Gastroesophageal sphincter (tissue), 4 donors: ENCODE measurements at regions not wholly inside any gene's neighbourhood (a gene's known extent, or its start where the extent isn't known, plus 50 kb on each side); places are given as distances from the start of the nearest gene placed in this dataset.

Source experiments
- ATAC-seq: fragments of 150-250 bp; one replicate; pipeline ENCODE4 v1.9.1; 2016; ENCODE audit warnings: mild to moderate bottlenecking, moderate library complexity
- H3K27ac ChIP-seq, 4 donors: fragments of 200-600 bp; sonication (generic) in 3 of 4; 1 replicate in 3 of 4; 2 replicates in 1 of 4; pipeline ENCODE4 v1.5.1; 2016 to 2019
- H3K27me3 ChIP-seq: fragments of 200-600 bp; sonication (generic); one replicate; pipeline ENCODE4 v1.5.1; 2019
- H3K36me3 ChIP-seq, 2 donors: fragments of 200-600 bp; sonication (generic); one replicate each; pipeline ENCODE4 v1.5.1; 2019; ENCODE audit warnings: control low read depth in 1 of 2
- H3K4me1 ChIP-seq, 3 donors: fragments of 200-600 bp; sonication (generic); 1 replicate in 2 of 3; 2 replicates in 1 of 3; pipeline ENCODE4 v1.5.1; 2016 to 2019; ENCODE audit warnings: control low read depth in 2 of 3
- H3K4me3 ChIP-seq, 2 donors: fragments of 200-600 bp; sonication (generic); one replicate each; pipeline ENCODE4 v1.5.1; 2019; ENCODE audit warnings: mild to moderate bottlenecking in 1 of 2, moderate library complexity in 1 of 2
- H3K9me3 ChIP-seq, 3 donors: fragments of 200-600 bp; sonication (generic); one replicate each; pipeline ENCODE4 v1.5.1; 2017 to 2019; ENCODE audit warnings: control low read depth in 2 of 3
- CTCF ChIP-seq, 4 experiments: fragments of 200-600 bp in 2 of 4; fragments of 450-650 bp in 2 of 4; sonication (generic) in 1 of 4; IDR thresholded peaks; one replicate each; pipeline ENCODE4 v1.5.1; 2017 to 2019; ENCODE audit warnings: antibody characterized with exemption in 4 of 4, mild to moderate bottlenecking in 2 of 4, moderate library complexity in 2 of 4
- EP300 ChIP-seq: sonication (generic); formaldehyde crosslinking; IDR thresholded peaks from one replicate; pipeline ENCODE4 v1.6.1; 2017; ENCODE audit warnings: antibody characterized with exemption, mild to moderate bottlenecking
- POLR2A ChIP-seq, 2 donors: fragments of 450-650 bp; IDR thresholded peaks; one replicate each; pipeline ENCODE4 v1.6.1; 2017; ENCODE audit warnings: antibody characterized with exemption in 2 of 2, mild to moderate bottlenecking in 2 of 2, moderate library complexity in 1 of 2
- POLR2AphosphoS5 ChIP-seq: sonication (generic); formaldehyde crosslinking; IDR thresholded peaks from one replicate; pipeline ENCODE4 v1.6.1; 2017; ENCODE audit warnings: antibody characterized with exemption
- WGBS, 2 donors: methylation state at CpG; one replicate each; pipeline ENCODE4 v1.1.5; 2018; ENCODE audit warnings: low coverage in 1 of 2; 5-methylcytosine and 5-hydroxymethylcytosine counted together

GRCh38 chr7:72476608-72477305, 64.6 kb upstream of the CALN1 start:
- Histone ChIP-seq H3K4me1 (no peaks in the 10 kb centered on the region), H3K4me3 (no peak overlapping the region), H3K9me3 (peaks cover 0 to 21% (median 0%) of the 10 kb centered on the region in 3 donors), H3K36me3 (no peaks in the 10 kb centered on the region), H3K27me3 (no peaks in the 10 kb centered on the region), H3K27ac (no peak overlapping the region)
- ATAC-seq = no peak
- WGBS, 2 donors = 72 to 78% methylated on average over 5 to 12 of the region's 16 CpGs
- TF ChIP-seq CTCF (IDR thresholded peaks at IDR 0.05) = no peak
- TF ChIP-seq EP300 = no peak
- no peak for TF ChIP-seq POLR2AphosphoS5
- no peak for TF ChIP-seq POLR2A (IDR thresholded peaks at IDR 0.05)

- no peak overlapping the region for H3K27ac ChIP-seq
- H3K27me3 ChIP-seq = peaks cover 10% of the 10 kb centered on the region
- 39 to 50% methylated on average over 1 to 2 of the region's 9 CpGs for WGBS, 2 donors
- H3K4me3 ChIP-seq = no peak overlapping the region
- peaks cover 0 to 18% (median 0%) of the 10 kb centered on the region in 3 donors for H3K9me3 ChIP-seq
- H3K4me1 ChIP-seq = no peaks in the 10 kb centered on the region
- no peaks in the 10 kb centered on the region for H3K36me3 ChIP-seq
- ATAC-seq = no peak
- TF ChIP-seq CTCF (IDR thresholded peaks at IDR 0.05) (no peak), EP300 (no peak), POLR2AphosphoS5 (no peak), POLR2A (IDR thresholded peaks at IDR 0.05) (no peak)
These were observed 55.1 kb upstream of the CALN1 start for GRCh38 chr7:72467237-72467636.

GRCh38 chr7:72466797-72467196, 54.7 kb upstream of the CALN1 start:
- Histone ChIP-seq H3K4me3 (no peak overlapping the region), H3K27me3 (peaks cover 10% of the 10 kb centered on the region), H3K4me1 (no peaks in the 10 kb centered on the region), H3K27ac (no peak overlapping the region), H3K36me3 (no peaks in the 10 kb centered on the region), H3K9me3 (peaks cover 0 to 18% (median 0%) of the 10 kb centered on the region in 3 donors)
- no peak for ATAC-seq
- WGBS, 2 donors = 90 to 100% methylated on average over 2 of the region's 2 CpGs
- TF ChIP-seq CTCF (IDR thresholded peaks at IDR 0.05) (no peak), POLR2AphosphoS5 (no peak), EP300 (no peak), POLR2A (IDR thresholded peaks at IDR 0.05) (no peak)

GRCh38 chr7:72465521-72465920, 53.4 kb upstream of the CALN1 start:
- Histone ChIP-seq H3K27me3 (peaks cover 10% of the 10 kb centered on the region), H3K9me3 (peaks cover 0 to 18% (median 0%) of the 10 kb centered on the region in 3 donors), H3K36me3 (no peaks in the 10 kb centered on the region), H3K4me3 (no peak overlapping the region), H3K27ac (no peak overlapping the region), H3K4me1 (no peaks in the 10 kb centered on the region)
- no peak for ATAC-seq
- TF ChIP-seq POLR2A (IDR thresholded peaks at IDR 0.05) (no peak), EP300 (no peak), POLR2AphosphoS5 (no peak), CTCF (IDR thresholded peaks at IDR 0.05) (no peak)
- 56 to 63% methylated on average over 4 to 5 of the region's 5 CpGs for WGBS, 2 donors

- peaks cover 10% of the 10 kb centered on the region for H3K27me3 ChIP-seq
- no peaks in the 10 kb centered on the region for H3K36me3 ChIP-seq
- 59% methylated on average over 2 of the region's 7 CpGs; no CpG with 5 or more reads in 1 of the 2 donors for WGBS, 2 donors
- no peak overlapping the region for H3K27ac ChIP-seq
- no peaks in the 10 kb centered on the region for H3K4me1 ChIP-seq
- peaks cover 0 to 6% (median 0%) of the 10 kb centered on the region in 3 donors for H3K9me3 ChIP-seq
- ATAC-seq = no peak
- no peak overlapping the region for H3K4me3 ChIP-seq
- TF ChIP-seq EP300 (no peak), POLR2AphosphoS5 (no peak), POLR2A (IDR thresholded peaks at IDR 0.05) (no peak), CTCF (IDR thresholded peaks at IDR 0.05) (no peak)
These were observed 50.2 kb upstream of the CALN1 start for GRCh38 chr7:72462311-72462710.
